Body of pancreas (tissue), 4 donors: ENCODE measurements at regions not wholly inside any gene's neighbourhood (a gene's known extent, or its start where the extent isn't known, plus 50 kb on each side); places are given as distances from the start of the nearest gene placed in this dataset.

ENCODE experiments used
- ATAC-seq: fragments of 150-250 bp; one replicate; pipeline ENCODE4 v1.9.1; 2016
- DNase-seq, 4 donors: peaks; one replicate each; pipeline ENCODE4 v3.0.0-alpha.2; 2019
- H3K27ac ChIP-seq, 4 donors: fragments of 200-600 bp; sonication (generic); 1 replicate in 3 of 4; 2 replicates in 1 of 4; pipeline versions ENCODE4 v1.5.1 to v1.6.1; 2016 to 2019; ENCODE audit warnings: mild to moderate bottlenecking in 1 of 4, mixed read lengths in 1 of 4, moderate library complexity in 1 of 4
- H3K27me3 ChIP-seq, 2 donors: fragments of 200-600 bp; sonication (generic); one replicate each; pipeline ENCODE4 v1.6.0; 2016; ENCODE audit warnings: mild to moderate bottlenecking in 1 of 2
- H3K36me3 ChIP-seq, 2 donors: fragments of 200-600 bp; sonication (generic); replicated peaks in 1 of 2; 2 replicates each; pipeline ENCODE4 v1.5.1; 2016; ENCODE audit warnings: low read depth in 2 of 2; ENCODE audit not compliant: insufficient read depth in 1 of 2
- H3K4me1 ChIP-seq: fragments of 200-600 bp; sonication (generic); one replicate; pipeline ENCODE4 v1.6.0; 2016
- H3K4me3 ChIP-seq, 2 donors: fragments of 200-600 bp; sonication (generic); 1 replicate in 1 of 2; 2 replicates in 1 of 2; pipeline ENCODE4 v1.5.1; 2016 to 2019
- H3K9me3 ChIP-seq, 3 donors: fragments of 200-600 bp; sonication (generic); 1 replicate in 2 of 3; 2 replicates in 1 of 3; pipeline ENCODE4 v1.5.1; 2016
- POLR2A ChIP-seq, 3 donors: fragments of 450-650 bp; IDR thresholded peaks; one replicate each; pipeline ENCODE4 v1.6.1; 2016; ENCODE audit warnings: antibody characterized with exemption in 3 of 3, mild to moderate bottlenecking in 2 of 3
- WGBS, 2 donors: methylation state at CpG; one replicate each; pipeline ENCODE4 v1.1.5; 2017; 5-methylcytosine and 5-hydroxymethylcytosine counted together
- intact Hi-C: fragments of 100-400 bp; cut with DNase I; formaldehyde crosslinking; loops from one replicate; pipeline ENCODE4 v1.15.1; 2023
- TF ChIP-seq, protein P1 (sequence below), 7 experiments: fragments of 450-650 bp in 4 of 7; fragments of 200-600 bp in 3 of 7; sonication (generic) in 3 of 7; IDR thresholded peaks; one replicate each; pipeline ENCODE4 v1.5.1; 2016 to 2019; ENCODE audit warnings: antibody characterized with exemption in 7 of 7

DNA sequence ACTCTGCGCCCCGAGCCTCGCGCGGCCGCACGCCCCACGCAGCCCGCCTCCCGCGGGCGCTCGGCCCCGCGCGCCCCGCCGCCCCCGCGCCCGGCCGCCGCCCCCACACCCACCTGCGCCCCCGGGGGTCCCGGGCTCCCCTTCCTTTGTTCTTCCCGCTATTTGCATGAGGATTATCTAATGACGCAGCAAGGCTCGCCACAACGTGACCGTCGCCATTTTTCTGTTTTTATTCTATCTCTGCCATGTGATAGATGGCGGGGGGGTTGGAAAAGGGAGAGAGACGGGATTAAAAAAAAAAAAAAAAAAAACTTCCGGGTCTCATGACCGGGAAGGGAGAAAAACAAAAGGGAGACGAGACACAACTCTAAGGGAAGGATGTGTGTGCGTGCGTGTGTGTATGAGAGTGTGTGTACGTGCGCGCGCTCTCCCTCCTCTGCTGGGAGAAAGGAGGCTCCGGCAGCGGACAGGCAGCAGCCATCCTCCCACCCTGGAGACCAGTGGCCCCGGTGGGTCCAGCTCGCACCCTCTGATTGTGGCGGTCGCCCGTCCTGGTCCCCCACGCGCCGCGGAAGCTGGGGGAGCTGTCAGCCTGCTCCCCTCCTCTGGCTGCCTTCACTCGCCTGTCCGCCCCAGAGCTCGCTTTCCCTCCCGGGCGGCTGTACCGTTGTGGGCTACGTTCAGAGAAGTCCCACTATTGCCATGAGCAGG, 80.4 kb upstream of the AK4 start:
- H3K27ac ChIP-seq = peak overlapping the region; percentile 93 to 99 (median 96)
- TF ChIP-seq, protein P1, sequence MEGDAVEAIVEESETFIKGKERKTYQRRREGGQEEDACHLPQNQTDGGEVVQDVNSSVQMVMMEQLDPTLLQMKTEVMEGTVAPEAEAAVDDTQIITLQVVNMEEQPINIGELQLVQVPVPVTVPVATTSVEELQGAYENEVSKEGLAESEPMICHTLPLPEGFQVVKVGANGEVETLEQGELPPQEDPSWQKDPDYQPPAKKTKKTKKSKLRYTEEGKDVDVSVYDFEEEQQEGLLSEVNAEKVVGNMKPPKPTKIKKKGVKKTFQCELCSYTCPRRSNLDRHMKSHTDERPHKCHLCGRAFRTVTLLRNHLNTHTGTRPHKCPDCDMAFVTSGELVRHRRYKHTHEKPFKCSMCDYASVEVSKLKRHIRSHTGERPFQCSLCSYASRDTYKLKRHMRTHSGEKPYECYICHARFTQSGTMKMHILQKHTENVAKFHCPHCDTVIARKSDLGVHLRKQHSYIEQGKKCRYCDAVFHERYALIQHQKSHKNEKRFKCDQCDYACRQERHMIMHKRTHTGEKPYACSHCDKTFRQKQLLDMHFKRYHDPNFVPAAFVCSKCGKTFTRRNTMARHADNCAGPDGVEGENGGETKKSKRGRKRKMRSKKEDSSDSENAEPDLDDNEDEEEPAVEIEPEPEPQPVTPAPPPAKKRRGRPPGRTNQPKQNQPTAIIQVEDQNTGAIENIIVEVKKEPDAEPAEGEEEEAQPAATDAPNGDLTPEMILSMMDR (IDR thresholded peaks at IDR 0.05) = peak in 1 of 7 experiments; percentile 14
- peak; percentile 56 to 86 (median 84) for TF ChIP-seq POLR2A (IDR thresholded peaks at IDR 0.05)
- WGBS, 2 donors = 0 to 1% methylated on average over 25 to 58 of the region's 61 CpGs
- no peaks in the 10 kb centered on the region for H3K9me3 ChIP-seq
- intact Hi-C loops = no loop called here
- H3K4me1 ChIP-seq = peaks cover 26% of the 10 kb centered on the region
- DNase-seq (peak; percentile 72 to 84 (median 76)), ATAC-seq (peak; percentile 62)
- H3K36me3 ChIP-seq = no peaks in the 10 kb centered on the region
- H3K4me3 ChIP-seq = peak overlapping the region; percentile 51 to 76
- H3K27me3 ChIP-seq = no peaks in the 10 kb centered on the region

DNA sequence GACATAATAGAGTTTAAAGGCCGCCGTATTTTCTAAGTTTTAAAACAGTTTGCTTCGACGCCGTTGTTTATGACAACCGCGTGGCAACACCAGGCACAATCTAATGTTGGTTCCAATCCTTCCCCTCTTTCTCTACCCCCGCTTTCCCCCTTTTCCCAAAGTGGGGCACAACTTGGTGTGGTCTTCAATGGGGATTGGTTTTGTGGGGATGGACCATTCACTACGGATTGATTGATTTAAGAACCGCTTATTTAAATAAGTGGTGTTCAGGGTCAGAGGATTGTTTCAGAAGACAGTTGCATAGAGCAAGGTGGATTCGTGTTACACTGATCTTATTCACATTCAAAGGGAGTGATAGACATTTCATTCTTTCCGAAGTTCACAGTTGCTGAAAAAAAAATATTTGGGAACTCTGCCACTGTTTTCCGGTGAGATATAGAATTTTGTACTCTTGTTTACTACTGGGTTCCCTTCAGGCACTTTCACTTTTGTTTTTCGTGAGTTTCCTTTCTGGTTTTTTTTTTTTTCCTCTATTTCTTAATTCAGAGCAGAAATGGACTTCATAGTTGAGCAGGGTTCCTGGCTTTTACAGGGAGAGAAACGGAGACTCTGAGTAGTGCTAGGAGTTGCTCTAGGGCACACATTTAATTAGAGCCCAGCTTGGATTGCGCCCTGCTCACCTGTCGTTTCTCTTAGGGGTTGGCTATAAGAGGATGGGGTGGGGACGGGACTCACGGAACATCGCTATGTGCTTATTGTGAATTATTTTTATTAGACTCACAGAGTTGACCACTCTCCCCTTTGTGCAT, 79.6 kb upstream of the AK4 start:
- WGBS, 2 donors = 1% methylated on average over 20 of the region's 20 CpGs
- TF ChIP-seq, protein P1 (IDR thresholded peaks at IDR 0.05) = no peak
- TF ChIP-seq POLR2A (IDR thresholded peaks at IDR 0.05) = no peak
- no peaks in the 10 kb centered on the region for H3K27me3 ChIP-seq
- intact Hi-C loops = no loop called here
- H3K4me1 ChIP-seq = peaks cover 19% of the 10 kb centered on the region
- no peaks in the 10 kb centered on the region for H3K36me3 ChIP-seq
- H3K4me3 ChIP-seq = peak overlapping the region; percentile 51 to 76
- H3K27ac ChIP-seq = peak overlapping the region; percentile 93 to 98 (median 96)
- H3K9me3 ChIP-seq = no peaks in the 10 kb centered on the region
- ATAC-seq = no peak
- DNase-seq = peak in 2 of 4 donors; percentile 24 to 37

DNA sequence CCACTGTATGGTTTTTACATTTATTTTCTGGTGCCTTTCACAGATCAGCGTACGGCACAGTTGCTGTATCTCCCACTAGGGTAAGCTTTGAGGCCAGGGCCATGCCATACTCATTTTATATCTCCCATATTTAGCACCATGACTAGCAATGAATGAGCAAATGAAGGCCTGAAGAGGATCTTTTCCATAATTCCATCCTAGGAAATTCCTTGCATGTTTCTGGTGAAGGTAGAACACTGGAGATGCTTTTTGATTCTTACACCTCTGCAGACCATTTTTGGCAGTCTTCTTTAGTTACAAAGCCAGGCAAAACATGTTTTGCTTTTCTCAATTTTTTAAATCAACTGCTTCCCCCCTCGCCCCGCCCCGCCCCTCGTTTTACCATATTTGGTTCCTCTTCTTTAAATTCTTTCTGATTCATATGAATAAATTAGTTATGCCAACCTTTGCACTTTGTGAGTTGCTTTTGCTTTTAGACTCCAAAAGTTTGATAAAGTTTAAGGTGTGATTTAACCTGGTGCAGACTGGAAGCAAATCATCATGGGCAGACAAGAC, 78.9 kb upstream of the AK4 start:
- ATAC-seq = no peak
- H3K4me3 ChIP-seq = no peak overlapping the region
- H3K36me3 ChIP-seq = no peaks in the 10 kb centered on the region
- no peaks in the 10 kb centered on the region for H3K27me3 ChIP-seq
- H3K9me3 ChIP-seq = no peaks in the 10 kb centered on the region
- TF ChIP-seq, protein P1 (IDR thresholded peaks at IDR 0.05) = no peak
- TF ChIP-seq POLR2A (IDR thresholded peaks at IDR 0.05) = no peak
- peaks cover 19% of the 10 kb centered on the region for H3K4me1 ChIP-seq
- no peak for DNase-seq
- WGBS, 2 donors = 51 to 75% methylated on average over 6 of the region's 6 CpGs
- peak overlapping the region in 3 of 4 donors; percentile 93 to 97 (median 95) for H3K27ac ChIP-seq
- intact Hi-C loops = no loop called here

DNA sequence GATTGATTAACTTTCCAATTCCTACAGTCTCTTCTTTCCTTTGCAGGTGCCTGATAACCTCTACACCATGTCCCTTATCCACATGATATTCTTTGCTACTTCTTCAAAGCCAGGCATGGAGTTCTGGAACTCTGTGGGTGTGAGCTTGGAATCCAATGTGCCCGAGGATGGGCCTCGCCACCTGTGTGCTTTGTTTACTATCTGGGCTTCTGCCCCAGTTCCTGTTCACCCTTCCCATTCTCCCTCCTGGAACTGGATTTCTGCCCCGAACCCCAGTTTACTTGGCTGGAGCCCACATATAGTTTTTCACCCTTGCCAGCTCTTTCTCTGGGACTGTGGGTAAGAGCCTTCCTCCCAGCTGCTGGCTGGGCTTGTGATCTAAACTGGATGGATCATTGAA, 75.2 kb upstream of the AK4 start:
- TF ChIP-seq, protein P1 (IDR thresholded peaks at IDR 0.05) = no peak
- no peak for TF ChIP-seq POLR2A (IDR thresholded peaks at IDR 0.05)
- WGBS, 2 donors = 44 to 53% methylated on average over 3 of the region's 3 CpGs
- Histone ChIP-seq H3K4me1 (no peaks in the 10 kb centered on the region), H3K27me3 (no peaks in the 10 kb centered on the region), H3K9me3 (no peaks in the 10 kb centered on the region), H3K4me3 (no peak overlapping the region), H3K27ac (no peak overlapping the region), H3K36me3 (no peaks in the 10 kb centered on the region)
- intact Hi-C loops = no loop called here
- ATAC-seq (no peak), DNase-seq (no peak)
